SK-N-SH (cell line): ENCODE measurements at regions not wholly inside any gene's neighbourhood (a gene's known extent, or its start where the extent isn't known, plus 50 kb on each side); places are given as distances from the start of the nearest gene placed in this dataset.
A peak's percentile ranks its signal among the peaks of the same experiment; 100 is the strongest.

Experiments
- CTCF ChIA-PET: fragments of 300-600, 350-600 bp; formaldehyde crosslinking; extraction: SDS; loops from one replicate; lab custom pipeline; 2021; lab: Yijun Ruan, JAX
- POLR2A ChIA-PET: fragments of 350-600 bp; sonication (Branson Sonifier 250); formaldehyde crosslinking; extraction: SDS; loops from one replicate; lab custom pipeline; 2020; ENCODE audit warnings: antibody characterized with exemption, inconsistent platforms; lab: Yijun Ruan, JAX
- DNase-seq: peaks from one replicate; pipeline ENCODE4 v3.0.0; 2012
- H2AFZ ChIP-seq: fragments of 200-600 bp; sonication (generic); 2 replicates; pipeline ENCODE4 v1.8.1; 2016; ENCODE audit warnings: antibody characterized with exemption, mild to moderate bottlenecking, low read depth
- H3F3A ChIP-seq: fragments of 200-600 bp; sonication (generic); replicated peaks from 2 replicates; pipeline ENCODE3; 2016; ENCODE audit warnings: antibody characterized with exemption, mild to moderate bottlenecking; ENCODE audit not compliant: insufficient read depth
- H3K27ac ChIP-seq, 2 experiments: fragments of 200-500 bp in 1 of 2; fragments of 200-600 bp in 1 of 2; sonication (Bioruptor generic) in 1 of 2; sonication (generic), shearing (Covaris generic) in 1 of 2; 2 replicates each; pipeline versions ENCODE4 v1.5.1 to v1.6.1; 2014 to 2016; ENCODE audit warnings: low read depth in 2 of 2, inconsistent platforms in 1 of 2, low read length in 1 of 2, mild to moderate bottlenecking in 1 of 2, mixed read lengths in 1 of 2
- H3K27me3 ChIP-seq: fragments of 200-600 bp; sonication (generic), shearing (Covaris generic); 2 replicates; pipeline ENCODE4 v1.6.1; 2016; ENCODE audit warnings: mixed run types; ENCODE audit not compliant: insufficient read depth
- H3K36me3 ChIP-seq, 2 experiments: fragments of 200-500 bp in 1 of 2; fragments of 200-600 bp in 1 of 2; sonication (Bioruptor generic) in 1 of 2; sonication (generic) in 1 of 2; replicated peaks in 1 of 2; 2 replicates each; pipeline versions ENCODE3 to v1.5.1; 2014 to 2016; ENCODE audit warnings: low read length in 1 of 2, mild to moderate bottlenecking in 1 of 2; ENCODE audit not compliant: insufficient read depth in 2 of 2, control insufficient read depth in 1 of 2
- H3K4me1 ChIP-seq, 2 experiments: fragments of 200-500 bp in 1 of 2; fragments of 200-600 bp in 1 of 2; sonication (Bioruptor generic) in 1 of 2; sonication (generic), shearing (Covaris generic) in 1 of 2; 2 replicates each; pipeline versions ENCODE4 v1.5.1 to v1.6.1; 2014 to 2016; ENCODE audit warnings: low read depth in 1 of 2, low read length in 1 of 2, mixed run types in 1 of 2; ENCODE audit not compliant: insufficient read depth in 2 of 2, control insufficient read depth in 1 of 2
- H3K4me2 ChIP-seq: fragments of 200-600 bp; sonication (generic), shearing (Covaris generic); 2 replicates; pipeline ENCODE4 v1.6.1; 2017; ENCODE audit warnings: mixed run types
- H3K4me3 ChIP-seq, 2 experiments: fragments of 200-500 bp in 1 of 2; fragments of 200-600 bp in 1 of 2; sonication (Bioruptor generic) in 1 of 2; sonication (generic), shearing (Covaris generic) in 1 of 2; 2 replicates each; pipeline versions ENCODE4 v1.5.1 to v1.8.1; 2014 to 2016; ENCODE audit warnings: low read depth in 2 of 2, inconsistent platforms in 1 of 2, low read length in 1 of 2, mild to moderate bottlenecking in 1 of 2, mixed read lengths in 1 of 2, moderate library complexity in 1 of 2
- H3K79me2 ChIP-seq: fragments of 200-600 bp; sonication (generic); 2 replicates; pipeline ENCODE4 v1.8.1; 2017; ENCODE audit warnings: mild to moderate bottlenecking; ENCODE audit not compliant: insufficient read depth
- H3K9ac ChIP-seq: fragments of 200-600 bp; sonication (generic); 2 replicates; pipeline ENCODE4 v1.6.1; 2017; ENCODE audit warnings: mixed run types
- H3K9me2 ChIP-seq: fragments of 200-600 bp; sonication (generic); 2 replicates; pipeline ENCODE4 v1.6.1; 2017; ENCODE audit warnings: mixed run types
- H3K9me3 ChIP-seq: fragments of 200-600 bp; sonication (generic); 2 replicates; pipeline ENCODE4 v1.6.1; 2017; ENCODE audit warnings: mixed run types, mild to moderate bottlenecking, moderate library complexity
- H4K20me1 ChIP-seq: fragments of 200-600 bp; sonication (generic); 2 replicates; pipeline ENCODE4 v1.6.1; 2017; ENCODE audit warnings: mild to moderate bottlenecking, mixed run types; ENCODE audit not compliant: insufficient read depth
- CHD2 ChIP-seq: fragments of 150-350 bp; IDR thresholded peaks from 2 replicates; pipeline ENCODE4 v1.6.1; 2018; ENCODE audit warnings: low read length; ENCODE audit not compliant: partially characterized antibody
- ELF1 ChIP-seq: IDR thresholded peaks from 2 replicates; pipeline ENCODE4 v1.4.0; 2012
- EP300 ChIP-seq, 2 experiments: IDR thresholded peaks; 2 replicates each; pipeline versions ENCODE4 v1.4.0 to v1.6.1; 2012; ENCODE audit warnings: borderline replicate concordance in 1 of 2, low read depth in 1 of 2, low read length in 1 of 2
- EZH2phosphoT487 ChIP-seq: fragments of 200-600 bp; sonication (generic); IDR thresholded peaks from 2 replicates; pipeline ENCODE4 v1.6.1; 2017; ENCODE audit warnings: low read depth, mixed run types, mild to moderate bottlenecking, antibody characterized with exemption, moderate library complexity, borderline replicate concordance
- FOSL2 ChIP-seq: IDR thresholded peaks from 2 replicates; pipeline ENCODE4 v1.4.0; 2012; ENCODE audit warnings: low read depth, mild to moderate bottlenecking, moderate library complexity, borderline replicate concordance
- FOXJ3 ChIP-seq: sonication (generic); formaldehyde crosslinking; IDR thresholded peaks from 2 replicates; pipeline ENCODE4 v1.5.1; 2020; ENCODE audit warnings: mild to moderate bottlenecking, missing genetic modification reagents
- FOXM1 ChIP-seq: IDR thresholded peaks from 2 replicates; pipeline ENCODE4 v1.4.0; 2012; ENCODE audit warnings: low read depth, mild to moderate bottlenecking
- GATA2 ChIP-seq: sonication (generic); formaldehyde crosslinking; IDR thresholded peaks from 2 replicates; pipeline ENCODE4 v1.5.0; 2020; ENCODE audit warnings: mild to moderate bottlenecking, missing genetic modification reagents
- MEF2A ChIP-seq: IDR thresholded peaks from 2 replicates; pipeline ENCODE4 v1.4.0; 2012; ENCODE audit warnings: low read depth, borderline replicate concordance
- NFIC ChIP-seq: IDR thresholded peaks from 2 replicates; pipeline ENCODE4 v1.4.0; 2012; ENCODE audit warnings: borderline replicate concordance
- RCOR1 ChIP-seq: fragments of 150-350 bp; IDR thresholded peaks from 2 replicates; pipeline ENCODE4 v1.6.1; 2017; ENCODE audit warnings: antibody characterized with exemption, low read length
- RXRA ChIP-seq: IDR thresholded peaks from 2 replicates; pipeline ENCODE4 v1.4.0; 2012; ENCODE audit warnings: low read depth, mild to moderate bottlenecking, borderline replicate concordance
- SMC3 ChIP-seq: IDR thresholded peaks from 2 replicates; pipeline ENCODE4 v1.6.1; 2012; ENCODE audit warnings: low read depth, low read length, improper control_type of control experiment
- TCF12 ChIP-seq: IDR thresholded peaks from 2 replicates; pipeline ENCODE4 v1.4.0; 2012
- TEAD4 ChIP-seq: IDR thresholded peaks from 2 replicates; pipeline ENCODE4 v1.4.0; 2012; ENCODE audit warnings: mild to moderate bottlenecking, borderline replicate concordance; ENCODE audit not compliant: insufficient read depth
- WGBS: methylation state at CpG from one replicate; pipeline ENCODE4 v1.1.6; 2017; ENCODE audit warnings: low lambda C conversion rate; 5-methylcytosine and 5-hydroxymethylcytosine counted together
- TF ChIP-seq, protein P1 (sequence below): IDR thresholded peaks from 2 replicates; pipeline ENCODE4 v1.4.0; 2012; ENCODE audit warnings: low read depth, borderline replicate concordance
- TF ChIP-seq, protein P2 (sequence below): IDR thresholded peaks from 2 replicates; pipeline ENCODE4 v1.4.0; 2012; ENCODE audit warnings: low read depth, borderline replicate concordance
- TF ChIP-seq, protein P3 (sequence below): IDR thresholded peaks from 2 replicates; pipeline ENCODE4 v1.4.0; 2012; ENCODE audit warnings: low read depth
- TF ChIP-seq, protein P4 (sequence below): fragments of 200-600 bp; sonication (generic); IDR thresholded peaks from 2 replicates; pipeline ENCODE4 v1.6.1; 2017; ENCODE audit warnings: antibody characterized with exemption, mild to moderate bottlenecking, moderate library complexity

DNA sequence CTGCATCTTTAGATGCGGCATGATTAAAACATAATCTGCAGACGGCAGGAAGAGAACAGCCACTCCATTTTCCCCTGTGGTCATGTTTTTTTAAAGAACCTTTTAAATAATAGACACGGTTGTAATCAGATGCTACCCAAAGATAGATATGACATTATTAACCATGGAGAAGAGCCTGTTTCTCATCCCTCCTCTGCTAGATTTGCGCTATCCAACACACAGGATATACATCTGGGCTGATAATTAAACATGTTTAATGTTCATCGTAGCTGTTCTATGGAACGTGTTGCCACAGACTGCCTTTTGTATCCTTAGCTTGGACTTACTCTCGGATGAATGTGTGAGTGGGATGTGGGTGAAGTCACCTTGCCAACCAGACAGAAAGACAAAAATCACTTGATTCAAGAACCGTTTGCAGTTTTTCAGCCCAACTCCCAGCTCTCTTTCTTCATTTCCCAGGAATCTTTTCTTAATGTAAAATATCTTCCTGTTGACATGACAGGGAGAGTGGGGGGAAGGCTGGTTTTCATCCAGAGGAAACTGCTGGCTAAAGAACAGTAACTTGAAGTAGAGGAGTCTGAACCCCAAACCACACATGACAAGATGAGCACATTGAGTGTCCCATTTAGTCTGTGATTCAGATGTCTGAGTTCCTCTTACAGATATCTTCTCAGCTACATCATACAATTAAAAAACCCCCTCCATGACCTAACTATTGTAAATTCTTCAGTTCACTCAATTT lies 118.6 kb upstream of the PRICKLE2 start:
- Histone ChIP-seq H3K9ac (peak overlapping the region; percentile 62), H2AFZ (peak overlapping the region; percentile 67; the same call in 1 of the 2 replicates), H3K4me1 (peaks cover 28 to 43% of the 10 kb centered on the region in 2 experiments), H3K79me2 (no peaks in the 10 kb centered on the region), H3K27ac (peak overlapping the region; percentile 87 to 93), H3K27me3 (no peaks in the 10 kb centered on the region), H3K36me3 (peaks cover 0 to 2% of the 10 kb centered on the region in 2 experiments), H3K4me2 (peak overlapping the region; percentile 64), H3K9me2 (no peaks in the 10 kb centered on the region), H4K20me1 (no peaks in the 10 kb centered on the region), H3F3A (peaks cover 44% of the 10 kb centered on the region), H3K9me3 (no peaks in the 10 kb centered on the region), H3K4me3 (no peak overlapping the region)
- DNase-seq, result peak; percentile 50
- CTCF ChIA-PET, result interaction anchor here (0.6 to 1.9 kb wide), 7 partner anchors 10 to 320 kb away, joined by 3 to 7 read pairs (median 4); partner anchors contain the start of gene PSMD6
- 22% methylated on average over 8 of the region's 8 CpGs for WGBS
- TF ChIP-seq NFIC, result no peak
- no peak for TF ChIP-seq ELF1
- no peak for TF ChIP-seq FOSL2
- peak; percentile 94 for TF ChIP-seq RCOR1
- 0 out of 2 replicates have a peak, but pooled peaks have one; percentile 10 for TF ChIP-seq RXRA
- TF ChIP-seq, protein P1, sequence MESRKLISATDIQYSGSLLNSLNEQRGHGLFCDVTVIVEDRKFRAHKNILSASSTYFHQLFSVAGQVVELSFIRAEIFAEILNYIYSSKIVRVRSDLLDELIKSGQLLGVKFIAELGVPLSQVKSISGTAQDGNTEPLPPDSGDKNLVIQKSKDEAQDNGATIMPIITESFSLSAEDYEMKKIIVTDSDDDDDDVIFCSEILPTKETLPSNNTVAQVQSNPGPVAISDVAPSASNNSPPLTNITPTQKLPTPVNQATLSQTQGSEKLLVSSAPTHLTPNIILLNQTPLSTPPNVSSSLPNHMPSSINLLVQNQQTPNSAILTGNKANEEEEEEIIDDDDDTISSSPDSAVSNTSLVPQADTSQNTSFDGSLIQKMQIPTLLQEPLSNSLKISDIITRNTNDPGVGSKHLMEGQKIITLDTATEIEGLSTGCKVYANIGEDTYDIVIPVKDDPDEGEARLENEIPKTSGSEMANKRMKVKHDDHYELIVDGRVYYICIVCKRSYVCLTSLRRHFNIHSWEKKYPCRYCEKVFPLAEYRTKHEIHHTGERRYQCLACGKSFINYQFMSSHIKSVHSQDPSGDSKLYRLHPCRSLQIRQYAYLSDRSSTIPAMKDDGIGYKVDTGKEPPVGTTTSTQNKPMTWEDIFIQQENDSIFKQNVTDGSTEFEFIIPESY, result no peak
- TF ChIP-seq, protein P2, sequence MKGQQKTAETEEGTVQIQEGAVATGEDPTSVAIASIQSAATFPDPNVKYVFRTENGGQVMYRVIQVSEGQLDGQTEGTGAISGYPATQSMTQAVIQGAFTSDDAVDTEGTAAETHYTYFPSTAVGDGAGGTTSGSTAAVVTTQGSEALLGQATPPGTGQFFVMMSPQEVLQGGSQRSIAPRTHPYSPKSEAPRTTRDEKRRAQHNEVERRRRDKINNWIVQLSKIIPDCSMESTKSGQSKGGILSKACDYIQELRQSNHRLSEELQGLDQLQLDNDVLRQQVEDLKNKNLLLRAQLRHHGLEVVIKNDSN, result no peak
- TF ChIP-seq SMC3, result no peak
- TF ChIP-seq, protein P3, sequence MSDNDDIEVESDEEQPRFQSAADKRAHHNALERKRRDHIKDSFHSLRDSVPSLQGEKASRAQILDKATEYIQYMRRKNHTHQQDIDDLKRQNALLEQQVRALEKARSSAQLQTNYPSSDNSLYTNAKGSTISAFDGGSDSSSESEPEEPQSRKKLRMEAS, result no peak
- peak; percentile 37 to 89; a peak in 3 of 4 replicates for TF ChIP-seq EP300 (IDR thresholded peaks at IDR 0.05; ENCODE audit: borderline replicate concordance in 1 of 2, low read depth in 1 of 2, low read length in 1 of 2)
- peak; percentile 87 for TF ChIP-seq GATA2 (CRISPR knock-in tag)
- TF ChIP-seq, protein P4, sequence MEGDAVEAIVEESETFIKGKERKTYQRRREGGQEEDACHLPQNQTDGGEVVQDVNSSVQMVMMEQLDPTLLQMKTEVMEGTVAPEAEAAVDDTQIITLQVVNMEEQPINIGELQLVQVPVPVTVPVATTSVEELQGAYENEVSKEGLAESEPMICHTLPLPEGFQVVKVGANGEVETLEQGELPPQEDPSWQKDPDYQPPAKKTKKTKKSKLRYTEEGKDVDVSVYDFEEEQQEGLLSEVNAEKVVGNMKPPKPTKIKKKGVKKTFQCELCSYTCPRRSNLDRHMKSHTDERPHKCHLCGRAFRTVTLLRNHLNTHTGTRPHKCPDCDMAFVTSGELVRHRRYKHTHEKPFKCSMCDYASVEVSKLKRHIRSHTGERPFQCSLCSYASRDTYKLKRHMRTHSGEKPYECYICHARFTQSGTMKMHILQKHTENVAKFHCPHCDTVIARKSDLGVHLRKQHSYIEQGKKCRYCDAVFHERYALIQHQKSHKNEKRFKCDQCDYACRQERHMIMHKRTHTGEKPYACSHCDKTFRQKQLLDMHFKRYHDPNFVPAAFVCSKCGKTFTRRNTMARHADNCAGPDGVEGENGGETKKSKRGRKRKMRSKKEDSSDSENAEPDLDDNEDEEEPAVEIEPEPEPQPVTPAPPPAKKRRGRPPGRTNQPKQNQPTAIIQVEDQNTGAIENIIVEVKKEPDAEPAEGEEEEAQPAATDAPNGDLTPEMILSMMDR, result no peak
- no peak for TF ChIP-seq EZH2phosphoT487
- TF ChIP-seq TEAD4, result peak; percentile 1; the same call in 1 of the 2 replicates
- TF ChIP-seq CHD2, result peak; percentile 75
- TF ChIP-seq FOXJ3, result no peak
- TF ChIP-seq MEF2A, result peak; percentile 24; the same call in 1 of the 2 replicates
- no peak for TF ChIP-seq FOXM1
- peak; percentile 43; the same call in 1 of the 2 replicates for TF ChIP-seq TCF12
- POLR2A ChIA-PET, result no interaction called here
